Skeletal muscle satellite cell (primary cell): ENCODE measurements at regions not wholly inside any gene's neighbourhood (a gene's known extent, or its start where the extent isn't known, plus 50 kb on each side); places are given as distances from the start of the nearest gene placed in this dataset.
"Not testable (repeated sequence)": the region's sequence is repeated elsewhere in the genome, so short reads cannot be mapped to it uniquely, and the experiment has no call there.

ENCODE experiments used
- H3K27me3 ChIP-seq: 2 replicates; pipeline ENCODE4 v1.7.0; 2013; ENCODE audit warnings: low read length; ENCODE audit not compliant: control insufficient read depth, insufficient read depth
- H3K36me3 ChIP-seq: 2 replicates; pipeline ENCODE4 v1.7.0; 2013; ENCODE audit warnings: mild to moderate bottlenecking, control low read depth, low read length; ENCODE audit not compliant: insufficient read depth
- H3K4me1 ChIP-seq: 2 replicates; pipeline ENCODE4 v1.7.0; 2013; ENCODE audit warnings: low read length; ENCODE audit not compliant: control insufficient read depth, insufficient read depth
- H3K4me2 ChIP-seq: 2 replicates; pipeline ENCODE4 v1.7.0; 2013; ENCODE audit warnings: mild to moderate bottlenecking, low read length
- H3K4me3 ChIP-seq: 2 replicates; pipeline ENCODE4 v1.7.0; 2013; ENCODE audit warnings: low read length
- H3K9ac ChIP-seq: 2 replicates; pipeline ENCODE4 v1.7.0; 2013; ENCODE audit warnings: mild to moderate bottlenecking, low read depth, low read length, moderate library complexity
- H3K9me3 ChIP-seq: replicated peaks from 2 replicates; pipeline ENCODE4 v1.7.0; 2013; ENCODE audit warnings: mild to moderate bottlenecking, control low read depth, low read length

- H3K36me3 ChIP-seq, H3K4me1 ChIP-seq, H3K4me3 ChIP-seq, H3K9me3 ChIP-seq, H3K4me2 ChIP-seq, H3K27me3 ChIP-seq, H3K9ac ChIP-seq: not testable (repeated sequence)
These were observed 117.7 kb upstream of the RREB1 start for GRCh38 chr6:6990059-6990458.

- no peak overlapping the region for H3K9ac ChIP-seq
- no peaks in the 10 kb centered on the region for H3K27me3 ChIP-seq
- H3K4me1 ChIP-seq: no peaks in the 10 kb centered on the region
- no peak overlapping the region for H3K4me2 ChIP-seq
- H3K36me3 ChIP-seq: no peaks in the 10 kb centered on the region
- H3K4me3 ChIP-seq: no peak overlapping the region
- H3K9me3 ChIP-seq: no peaks in the 10 kb centered on the region
These were observed 114.1 kb upstream of the RREB1 start for GRCh38 chr6:6993503-6994237.

- Histone ChIP-seq H3K4me1 (no peaks in the 10 kb centered on the region), H3K36me3 (no peaks in the 10 kb centered on the region), H3K4me3 (no peak overlapping the region), H3K27me3 (no peaks in the 10 kb centered on the region), H3K9ac (no peak overlapping the region), H3K4me2 (no peak overlapping the region), H3K9me3 (no peaks in the 10 kb centered on the region)
These were observed 113.0 kb upstream of the RREB1 start for GRCh38 chr6:6994796-6995195.

GRCh38 chr6:6995328-6995727 is 112.4 kb upstream of the RREB1 start:
- H3K9me3 ChIP-seq: no peaks in the 10 kb centered on the region
- H3K27me3 ChIP-seq: no peaks in the 10 kb centered on the region
- H3K36me3 ChIP-seq: no peaks in the 10 kb centered on the region
- H3K4me1 ChIP-seq: no peaks in the 10 kb centered on the region
- H3K4me3 ChIP-seq: no peak overlapping the region
- H3K9ac ChIP-seq: no peak overlapping the region
- no peak overlapping the region for H3K4me2 ChIP-seq

- Histone ChIP-seq H3K4me3 (no peak overlapping the region), H3K36me3 (no peaks in the 10 kb centered on the region), H3K4me2 (no peak overlapping the region), H3K27me3 (no peaks in the 10 kb centered on the region), H3K4me1 (no peaks in the 10 kb centered on the region), H3K9me3 (no peaks in the 10 kb centered on the region), H3K9ac (no peak overlapping the region)
These were observed 111.6 kb upstream of the RREB1 start for GRCh38 chr6:6996124-6996523.

- Histone ChIP-seq H3K9ac (no peak overlapping the region), H3K4me2 (no peak overlapping the region), H3K4me3 (no peak overlapping the region), H3K4me1 (no peaks in the 10 kb centered on the region), H3K36me3 (no peaks in the 10 kb centered on the region), H3K9me3 (no peaks in the 10 kb centered on the region), H3K27me3 (no peaks in the 10 kb centered on the region)
These were observed 110.2 kb upstream of the RREB1 start for GRCh38 chr6:6997263-6998193.

GRCh38 chr6:6998194-6998569 is 109.6 kb upstream of the RREB1 start:
- Histone ChIP-seq H3K4me3 (no peak overlapping the region), H3K9me3 (no peaks in the 10 kb centered on the region), H3K36me3 (no peaks in the 10 kb centered on the region), H3K4me1 (no peaks in the 10 kb centered on the region), H3K27me3 (no peaks in the 10 kb centered on the region), H3K9ac (no peak overlapping the region), H3K4me2 (no peak overlapping the region)

GRCh38 chr6:7000825-7001777 is 106.7 kb upstream of the RREB1 start:
- H3K4me2 ChIP-seq: no peak overlapping the region
- no peaks in the 10 kb centered on the region for H3K36me3 ChIP-seq
- no peak overlapping the region for H3K9ac ChIP-seq
- no peak overlapping the region for H3K4me3 ChIP-seq
- no peaks in the 10 kb centered on the region for H3K4me1 ChIP-seq
- H3K27me3 ChIP-seq: no peaks in the 10 kb centered on the region
- H3K9me3 ChIP-seq: no peaks in the 10 kb centered on the region

- Histone ChIP-seq H3K36me3 (no peaks in the 10 kb centered on the region), H3K4me2 (no peak overlapping the region), H3K9me3 (no peaks in the 10 kb centered on the region), H3K27me3 (no peaks in the 10 kb centered on the region), H3K4me1 (no peaks in the 10 kb centered on the region), H3K9ac (no peak overlapping the region), H3K4me3 (no peak overlapping the region)
These were observed 104.7 kb upstream of the RREB1 start for GRCh38 chr6:7003041-7003440.

- Histone ChIP-seq H3K4me3 (no peak overlapping the region), H3K9me3 (no peaks in the 10 kb centered on the region), H3K27me3 (no peaks in the 10 kb centered on the region), H3K4me1 (no peaks in the 10 kb centered on the region), H3K36me3 (no peaks in the 10 kb centered on the region), H3K4me2 (no peak overlapping the region), H3K9ac (no peak overlapping the region)
These were observed 103.0 kb upstream of the RREB1 start for GRCh38 chr6:7004581-7005297.
